GM18909 (cell line): ENCODE measurements at regions not wholly inside any gene's neighbourhood (a gene's known extent, or its start where the extent isn't known, plus 50 kb on each side); places are given as distances from the start of the nearest gene placed in this dataset.
"Not testable (repeated sequence)": the region's sequence is repeated elsewhere in the genome, so short reads cannot be mapped to it uniquely, and the experiment has no call there.

Experiments
- ATAC-seq: cut with Tn5 transposase; IDR thresholded peaks from one replicate; pipeline ENCODE4 v1.9.1; 2021; ENCODE audit warnings: mild to moderate bottlenecking; ENCODE audit not compliant: unreplicated experiment, poor library complexity

DNA sequence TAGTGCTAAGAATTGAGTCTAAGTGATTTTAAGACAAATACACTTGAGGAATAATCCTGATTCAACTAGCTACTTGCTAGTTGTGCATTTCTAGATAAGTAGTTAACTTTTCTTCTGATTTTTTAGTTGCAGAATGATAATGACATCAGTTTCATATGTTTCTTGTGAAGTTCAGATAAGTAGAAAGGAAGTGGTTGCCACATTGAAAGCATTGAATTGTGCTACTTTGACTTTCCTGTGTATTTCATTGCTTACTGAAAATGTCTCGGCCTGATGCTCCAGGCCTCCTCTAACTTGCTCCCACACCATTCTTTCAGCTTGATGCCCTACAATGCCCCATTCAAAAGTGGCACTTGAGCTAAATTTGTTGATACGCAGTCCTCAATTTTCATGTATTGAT is 980.0 kb downstream of the TMTC2 start:
- ATAC-seq = no peak

DNA sequence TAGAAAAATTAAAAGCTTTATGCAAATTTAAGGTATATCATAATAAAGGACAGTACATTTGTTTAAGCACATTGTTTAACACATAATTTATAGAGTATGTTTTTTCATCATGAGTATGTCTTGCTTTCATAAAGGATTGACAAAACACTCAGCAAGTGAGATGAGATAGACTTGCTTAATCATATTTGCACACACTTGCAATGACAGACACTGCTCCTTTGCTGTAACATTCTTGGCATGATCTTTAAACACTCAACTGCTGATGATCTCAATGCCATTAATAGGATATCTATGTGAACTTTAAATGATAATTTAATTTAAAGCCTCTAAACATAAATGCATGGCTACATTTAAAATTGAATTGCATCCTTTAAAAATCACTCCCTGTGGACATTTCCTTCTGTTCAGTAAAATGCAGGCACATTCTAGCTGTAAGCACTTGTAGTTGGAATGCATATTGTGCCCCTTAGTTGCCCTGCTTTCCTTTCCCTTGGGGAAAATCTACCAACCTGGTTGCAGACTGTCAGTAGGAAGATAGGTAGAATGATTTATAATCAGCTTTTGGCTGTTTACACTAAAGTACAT is 979.0 kb downstream of the TMTC2 start:
- ATAC-seq = no peak

DNA sequence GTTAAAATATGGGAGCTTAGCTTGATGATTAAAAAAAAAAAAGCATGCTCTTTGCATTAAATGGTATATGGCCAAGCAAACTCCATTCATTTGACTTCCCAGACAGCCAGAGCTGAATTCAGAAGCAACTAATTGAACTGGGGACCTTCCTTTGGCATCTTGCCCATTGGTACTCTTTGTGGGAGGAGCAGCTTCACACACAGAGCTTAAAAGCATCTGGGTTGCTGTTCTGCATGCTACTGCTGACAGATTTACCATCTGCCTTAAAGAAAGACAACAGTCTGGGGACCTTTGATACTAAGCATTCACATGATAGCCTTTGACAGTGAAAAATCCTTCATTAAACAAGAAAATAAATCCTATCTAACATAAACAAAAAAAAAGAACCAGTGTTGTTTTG is 977.9 kb downstream of the TMTC2 start:
- ATAC-seq = no peak

DNA sequence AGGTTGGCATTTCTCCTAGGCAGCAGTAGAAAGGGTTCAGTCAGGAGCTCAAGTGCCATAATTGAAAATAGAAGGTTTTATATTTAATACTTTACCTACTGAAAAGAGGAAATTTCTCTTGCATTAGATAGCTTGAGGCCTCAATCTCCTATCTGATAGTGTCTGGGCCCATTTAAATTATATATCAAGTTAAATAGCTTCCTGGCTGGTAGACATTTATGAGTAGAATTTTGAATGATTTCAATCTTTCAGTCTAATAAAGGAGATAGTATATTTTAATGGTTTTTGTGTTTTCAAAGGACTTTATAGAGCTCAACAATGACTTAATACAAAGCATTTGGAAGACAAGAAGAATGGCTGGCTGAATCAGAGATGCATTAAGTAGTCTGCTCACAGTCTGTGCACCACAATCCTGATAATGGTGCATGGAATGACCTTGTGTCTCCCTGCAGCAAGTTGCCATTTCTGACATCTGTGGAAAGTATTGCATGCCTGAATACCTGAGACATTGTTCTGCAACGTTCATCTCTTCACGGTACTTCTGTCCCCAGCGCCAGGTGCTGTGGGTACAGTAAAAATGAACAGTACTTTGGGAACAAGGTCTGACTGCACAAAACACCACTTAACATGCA is 974.1 kb downstream of the TMTC2 start:
- ATAC-seq = no peak

DNA sequence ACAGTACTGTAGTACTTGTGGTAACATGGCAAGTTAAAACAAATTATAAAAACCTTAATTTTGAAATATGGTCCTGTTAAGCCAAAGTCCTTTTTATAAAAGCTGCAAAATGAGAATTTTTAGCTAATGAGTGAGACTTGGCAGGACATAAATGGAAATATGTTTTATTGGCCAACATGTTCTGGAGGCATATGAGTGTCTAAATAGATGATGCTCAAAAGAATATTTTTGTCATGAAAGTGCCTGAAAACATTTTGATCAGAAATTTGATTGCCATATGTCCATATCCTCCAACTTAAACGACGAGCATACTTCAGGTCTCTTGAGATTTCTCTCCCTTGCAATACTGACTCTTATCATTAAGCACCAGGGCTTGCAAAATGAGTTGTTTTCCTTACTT is 972.6 kb downstream of the TMTC2 start:
- no peak for ATAC-seq

DNA sequence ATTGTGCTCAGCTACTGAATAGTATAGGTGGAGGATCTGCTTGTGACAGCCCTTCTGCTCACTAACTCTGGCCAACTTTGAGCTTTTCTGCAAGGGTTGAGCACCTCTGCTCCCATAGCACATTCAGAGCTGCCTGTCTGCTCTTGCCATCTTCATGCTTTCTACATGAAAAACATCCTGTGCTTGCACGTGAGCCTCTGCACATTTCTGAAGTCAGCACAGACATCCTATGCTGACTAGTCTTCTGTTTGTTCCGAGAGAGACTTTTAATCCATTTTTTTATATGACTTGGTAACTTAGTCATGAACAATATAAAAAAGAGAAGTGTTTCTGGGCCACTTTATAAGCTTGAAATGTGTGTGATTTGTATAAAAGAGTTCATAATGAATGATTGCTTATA is 969.3 kb downstream of the TMTC2 start:
- ATAC-seq = no peak

DNA sequence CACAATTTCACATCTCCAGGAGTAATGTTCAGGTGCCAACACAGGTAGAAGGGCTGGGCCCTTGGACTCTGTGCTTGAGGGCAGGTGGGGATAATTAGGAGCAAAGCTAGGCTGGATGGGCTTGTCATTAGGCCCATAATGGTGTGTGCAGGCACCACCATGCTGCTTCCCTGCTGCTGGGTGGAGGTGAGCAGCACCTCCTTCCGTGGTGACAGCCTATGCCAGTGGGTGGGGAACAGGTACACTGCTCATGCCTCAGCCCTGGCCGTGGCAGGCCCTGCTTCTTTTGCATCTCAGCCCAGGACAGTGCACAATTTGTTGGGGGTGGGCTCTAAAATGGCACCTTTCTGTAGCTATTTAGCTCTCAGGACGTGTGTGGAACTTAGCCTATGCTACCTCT is 955.5 kb downstream of the TMTC2 start:
- ATAC-seq = no peak

DNA sequence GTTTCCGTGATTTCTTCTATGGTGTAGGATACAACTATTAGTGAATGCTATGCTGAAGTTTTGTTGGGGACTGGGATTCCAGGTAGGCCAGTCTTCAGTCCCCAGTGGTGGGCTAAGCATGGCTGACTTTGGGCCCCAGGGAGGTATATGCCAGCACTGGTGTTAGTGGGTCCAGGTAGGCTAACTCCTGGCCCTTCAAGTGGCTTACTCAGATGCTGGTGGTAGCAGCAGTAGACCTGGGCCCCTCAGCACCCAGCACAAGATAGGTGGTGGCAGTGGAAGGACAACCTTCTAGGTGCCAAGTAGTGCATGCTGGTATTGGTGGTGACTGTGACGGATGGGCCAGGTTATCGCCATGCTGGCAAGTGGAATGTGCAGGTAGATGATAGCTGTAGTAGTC is 955.1 kb downstream of the TMTC2 start:
- ATAC-seq = no peak

DNA sequence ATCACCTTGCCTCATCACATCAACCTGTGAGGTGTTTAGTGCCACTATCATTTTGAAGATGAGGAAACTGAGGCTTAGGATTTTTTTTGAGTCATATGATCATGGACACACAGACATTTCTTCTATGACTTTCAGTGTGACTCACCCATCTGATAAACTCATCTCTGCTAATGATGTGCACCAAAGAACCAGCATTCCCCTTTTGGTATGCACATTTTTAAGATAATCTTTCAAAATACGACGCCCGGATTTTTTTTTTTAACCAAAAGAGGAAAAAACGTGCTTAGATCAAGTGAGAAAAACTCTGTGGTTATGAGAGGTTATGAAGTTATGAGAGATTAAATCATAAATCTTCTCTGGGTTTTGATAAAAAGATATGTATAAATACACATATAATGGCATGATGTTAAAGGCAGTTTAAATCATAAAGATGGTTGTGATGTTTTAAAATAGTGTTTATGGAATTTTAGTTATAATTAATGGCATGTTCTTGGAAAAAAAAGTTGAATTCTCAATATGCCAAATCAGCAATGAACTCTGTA is 948.1 kb downstream of the TMTC2 start:
- ATAC-seq = no peak

DNA sequence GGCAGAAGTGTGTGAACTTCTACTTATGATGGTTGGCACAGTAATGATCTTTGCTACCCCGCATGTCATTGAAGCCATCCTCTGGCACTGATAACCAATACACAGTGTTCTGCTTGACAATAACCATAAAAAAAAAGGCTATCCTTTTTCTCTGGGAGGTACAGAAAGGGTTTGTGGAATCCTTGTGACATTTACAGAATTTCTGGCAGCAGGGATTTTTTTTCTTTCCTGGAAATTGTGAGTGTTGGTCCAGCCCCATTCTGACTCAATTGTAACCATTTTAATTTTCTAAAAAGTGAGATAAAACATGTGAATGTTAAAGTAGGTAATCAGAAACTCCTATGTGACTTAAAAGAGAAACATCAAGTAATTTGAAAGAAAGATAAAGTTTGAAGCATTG is 943.8 kb downstream of the TMTC2 start:
- ATAC-seq = no peak

DNA sequence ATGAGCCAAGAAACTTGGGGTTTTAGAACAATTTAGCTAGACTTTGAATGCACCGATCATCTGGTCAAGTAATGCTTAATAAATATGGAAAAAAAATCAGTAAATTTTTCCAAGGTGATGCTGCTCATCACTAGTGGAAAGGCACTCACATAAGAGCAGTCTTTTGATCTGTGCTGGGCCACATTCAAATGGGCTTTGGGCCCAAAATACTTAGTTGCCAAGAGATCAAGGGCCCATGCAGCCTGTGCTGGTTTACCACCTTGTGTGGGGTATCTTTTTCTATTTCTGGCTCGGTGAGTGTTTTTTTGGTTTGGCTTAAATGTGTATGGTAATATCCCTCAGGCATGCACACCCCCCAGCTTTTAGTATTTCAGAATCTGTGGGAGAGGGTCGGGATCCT is 943.2 kb downstream of the TMTC2 start:
- no peak for ATAC-seq

DNA sequence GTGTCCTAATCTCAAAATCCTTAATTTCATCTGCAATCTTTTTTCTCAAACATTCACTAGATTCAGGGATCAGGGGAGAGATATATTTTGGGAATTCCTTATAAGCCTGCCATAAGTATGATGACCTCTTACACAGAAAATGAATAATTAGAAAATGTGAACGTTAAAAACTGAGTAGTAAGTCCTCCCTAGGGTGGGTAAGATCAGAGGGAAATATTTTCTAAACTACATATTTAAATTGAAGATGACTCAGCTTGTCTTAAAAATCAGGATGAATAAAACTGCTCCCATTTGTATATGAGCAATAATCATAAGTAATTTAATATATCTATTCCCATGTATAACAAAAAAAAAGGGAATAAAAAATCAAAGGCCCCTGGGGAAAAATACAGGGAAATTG is 935.5 kb downstream of the TMTC2 start:
- no peak for ATAC-seq

DNA sequence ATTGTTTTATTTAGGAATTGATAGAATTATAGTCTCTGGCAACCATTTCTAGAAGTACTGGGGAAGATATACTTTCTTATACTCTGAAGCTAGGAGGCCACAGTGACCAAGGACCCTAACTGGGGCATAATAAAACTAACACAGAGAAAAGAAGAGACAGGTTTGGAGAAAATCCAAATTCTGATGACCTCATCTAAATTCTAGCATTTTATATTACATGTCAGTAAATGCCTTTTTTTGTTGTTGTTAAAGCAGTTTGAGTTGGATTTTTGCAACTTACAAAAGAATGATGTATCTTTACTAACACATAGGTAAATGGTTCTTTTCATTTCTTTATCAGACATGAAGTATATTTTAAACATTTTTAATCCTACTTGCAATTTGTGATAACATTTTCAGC is 933.3 kb downstream of the TMTC2 start:
- ATAC-seq = no peak

DNA sequence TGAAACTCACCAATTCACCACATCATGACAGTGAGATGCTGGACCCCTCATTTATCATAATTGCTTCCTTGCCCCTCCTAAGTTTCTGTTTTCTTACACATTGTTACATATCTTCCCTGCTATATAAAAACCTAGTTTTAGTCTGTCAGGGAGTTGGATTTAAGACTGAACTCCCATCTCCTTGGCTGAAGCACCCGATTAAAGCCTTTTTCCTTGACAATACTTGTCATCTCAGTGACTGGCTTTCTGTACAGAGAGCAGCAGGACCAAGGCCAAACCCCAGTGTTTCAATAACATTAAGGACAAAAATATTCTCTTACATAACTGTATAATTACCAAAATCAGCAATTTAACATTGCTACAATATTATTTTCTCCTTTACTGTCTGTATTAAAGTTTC is 928.4 kb downstream of the TMTC2 start:
- no peak for ATAC-seq

DNA sequence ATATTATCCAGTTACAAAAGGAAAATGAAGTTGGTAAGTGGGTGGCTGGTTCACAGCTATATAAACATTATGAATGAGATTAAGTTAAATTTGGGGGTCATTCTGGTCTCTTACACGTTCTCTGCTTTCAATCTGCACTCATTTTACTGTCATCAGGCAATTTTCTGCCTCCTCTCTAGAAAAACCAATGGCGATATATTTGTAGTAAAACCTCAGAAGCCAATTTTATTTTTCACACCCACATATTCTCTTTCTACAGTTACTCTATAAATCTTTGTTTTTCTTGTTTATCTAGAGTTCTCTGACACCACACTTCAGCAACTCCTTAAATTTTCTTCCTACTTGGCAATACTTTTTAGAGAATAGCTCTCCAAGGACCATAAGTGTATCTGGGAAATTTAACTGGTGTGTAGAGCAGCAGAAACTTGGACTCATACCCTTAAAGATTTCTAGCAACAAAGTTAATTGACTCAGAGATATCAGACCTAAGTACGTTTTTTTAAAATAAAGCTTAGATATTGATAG is 926.9 kb downstream of the TMTC2 start:
- no peak for ATAC-seq

DNA sequence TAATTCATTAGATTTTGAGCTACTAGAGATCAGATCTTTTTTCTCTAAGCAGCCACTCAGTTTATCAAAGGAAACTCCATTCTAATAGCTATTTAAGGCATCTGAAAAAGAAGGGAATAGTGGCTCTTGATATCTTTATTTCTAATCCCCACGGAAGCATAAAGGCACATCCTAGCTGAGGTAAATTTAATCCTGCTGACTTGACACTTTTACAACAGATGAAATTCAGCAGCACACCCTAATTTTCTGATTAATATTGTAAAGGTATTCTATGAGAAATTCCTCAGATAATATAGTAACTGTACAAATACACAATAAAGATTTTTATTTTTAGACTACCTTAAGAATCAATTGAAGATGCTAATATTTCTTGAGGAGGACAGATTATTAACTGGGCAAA is 916.4 kb downstream of the TMTC2 start:
- no peak for ATAC-seq

DNA sequence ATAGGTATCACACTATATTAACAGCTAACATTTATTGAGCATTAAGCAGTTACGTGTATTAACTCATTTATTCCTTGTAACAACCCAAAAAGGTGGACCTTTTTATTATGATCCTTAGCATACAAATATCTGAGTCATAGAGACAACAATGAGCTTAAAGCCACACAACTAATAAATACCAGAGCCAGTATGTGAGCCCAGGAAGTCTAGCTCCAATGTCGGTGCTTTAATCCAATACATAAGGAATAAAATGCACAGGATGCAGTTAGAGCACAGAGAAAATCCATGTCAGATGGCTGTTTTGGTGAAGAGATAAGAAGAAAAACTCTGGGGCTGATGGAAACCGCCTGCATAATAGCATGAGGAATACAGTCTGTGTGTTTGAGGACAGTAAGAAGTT is 888.6 kb downstream of the TMTC2 start:
- no peak for ATAC-seq

DNA sequence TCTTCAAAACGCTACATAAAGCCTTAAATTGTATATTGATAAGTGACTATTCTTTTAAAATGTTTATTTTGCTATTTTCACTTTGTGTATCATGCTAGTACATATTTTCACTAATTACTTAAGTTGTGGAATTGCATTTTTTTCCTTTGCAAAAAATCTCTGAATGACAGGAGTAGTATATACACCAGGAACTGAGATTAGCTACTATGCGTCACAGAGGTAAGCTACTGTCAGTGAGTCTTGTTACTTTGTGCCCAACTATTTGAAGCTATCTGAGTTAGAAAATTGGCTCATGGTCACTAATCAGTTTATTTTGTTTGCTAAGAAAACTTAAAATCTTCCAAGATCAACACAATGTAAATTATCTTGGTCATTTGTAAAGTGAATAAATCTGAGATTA is 887.4 kb downstream of the TMTC2 start:
- ATAC-seq = no peak

DNA sequence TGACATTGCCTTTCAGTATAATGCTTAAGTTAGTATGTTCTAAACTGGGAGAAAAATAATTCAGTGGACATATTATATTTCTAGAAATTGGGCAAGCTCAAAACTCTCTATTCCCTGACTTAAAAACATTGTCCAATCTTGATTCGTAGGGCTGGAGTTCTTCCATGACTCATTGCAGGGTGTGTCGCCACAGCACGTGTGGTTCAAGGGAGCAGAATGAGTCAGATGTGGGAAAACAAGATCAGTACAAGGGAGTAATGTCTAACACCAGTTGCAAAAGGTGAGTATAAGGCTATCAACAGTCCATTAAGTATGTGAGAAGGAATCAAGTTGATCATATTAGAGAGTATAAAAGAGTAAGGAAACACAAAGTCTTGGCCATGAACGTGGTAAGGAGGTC is 887.0 kb downstream of the TMTC2 start:
- ATAC-seq = no peak

DNA sequence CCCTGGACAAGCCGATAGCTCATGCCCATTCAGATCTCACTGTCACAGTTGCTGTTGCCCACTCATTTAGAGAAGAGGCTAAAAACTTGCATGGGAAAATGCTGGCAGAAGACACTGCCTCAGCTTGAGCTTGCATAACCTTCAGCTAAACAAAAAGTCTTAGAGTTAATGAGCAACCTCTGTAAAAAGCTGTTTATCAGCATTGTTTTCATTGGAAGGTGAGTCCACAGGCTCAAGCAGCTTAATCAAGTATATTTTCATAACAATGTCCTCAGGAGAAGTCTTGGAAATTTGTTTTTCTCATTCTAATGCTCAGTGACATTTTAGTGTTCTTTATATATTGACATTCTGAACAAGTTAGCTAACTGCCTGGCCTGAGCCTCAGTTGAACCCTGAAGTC is 872.9 kb downstream of the TMTC2 start:
- ATAC-seq = no peak

DNA sequence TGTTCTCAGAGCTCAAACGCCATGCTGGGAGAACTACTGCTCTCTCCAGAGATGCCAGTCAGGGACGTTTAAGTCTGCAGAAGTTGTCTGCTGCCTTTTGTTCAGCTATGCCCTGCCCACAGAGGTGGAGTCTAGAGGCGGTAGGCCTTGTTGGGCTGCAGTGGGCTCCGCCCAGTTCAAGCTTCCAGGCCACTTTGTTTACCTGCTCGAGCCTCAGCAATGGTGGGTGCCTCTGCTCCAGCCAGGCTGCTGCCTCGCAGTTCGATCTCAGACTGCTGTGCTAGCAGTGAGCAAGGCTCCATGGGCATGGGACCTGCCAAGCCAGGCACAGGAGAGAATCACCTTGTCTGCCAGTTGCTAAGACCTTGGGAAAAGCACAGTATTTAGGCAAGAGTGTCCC is 869.3 kb downstream of the TMTC2 start:
- ATAC-seq = not testable (repeated sequence)

DNA sequence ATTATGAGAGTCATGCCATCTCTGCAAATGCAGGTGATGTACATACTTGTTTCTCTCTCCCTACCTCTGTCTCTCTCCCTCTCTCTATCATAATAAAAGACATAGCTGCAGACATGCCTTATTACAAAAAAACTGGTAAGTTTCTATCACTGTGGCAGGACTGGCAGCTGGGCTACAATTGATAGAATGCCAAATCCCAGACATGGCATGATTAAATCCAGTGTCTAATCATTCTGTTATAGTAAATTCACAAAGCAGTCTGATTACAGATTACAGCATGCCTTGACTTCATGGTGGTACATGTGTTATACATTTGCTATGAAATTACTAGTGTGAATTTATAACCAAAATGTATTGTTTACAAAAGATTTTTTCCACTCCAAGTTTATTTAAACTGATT is 854.7 kb downstream of the TMTC2 start:
- ATAC-seq = no peak
